ENCODE measurements at regions not wholly inside any gene's neighbourhood (a gene's known extent, or its start where the extent isn't known, plus 50 kb on each side); places are given as distances from the start of the nearest gene placed in this dataset.
"Not testable (repeated sequence)": the region's sequence is repeated elsewhere in the genome, so short reads cannot be mapped to it uniquely, and the experiment has no call there.

GRCh38 chr2:17133052-17133671, 385.1 kb downstream of the RAD51AP2 start:
- Mint-ChIP-seq H3K4me1 (peaks cover under 1% of the 10 kb centered on the region in 2 experiments), H3K27me3 (ENCODE audit: low read depth) (no peaks in the 10 kb centered on the region), H3K36me3 (ENCODE audit: insufficient read depth in 1 of 3, low read depth in 3 of 3) (no peaks in the 10 kb centered on the region), H3K9me3 (no peaks in the 10 kb centered on the region), H3K27ac (no peak overlapping the region; a peak in 1 of 7 replicates), H3K4me3 (no peak overlapping the region)
- no peak overlapping the region for H3K27ac ChIP-seq (ENCODE audit: insufficient read length, low read depth, low read length)
- H4K5ac ChIP-seq (ENCODE audit: insufficient read length, low read depth, low read length): no peak overlapping the region
- H3K14ac ChIP-seq (ENCODE audit: insufficient read depth, low read length): no peak overlapping the region
- no peak overlapping the region for H3K23ac ChIP-seq (ENCODE audit: insufficient read length, low read depth, low read length)
- H3K9me3 ChIP-seq (ENCODE audit: control insufficient read depth, low read depth, low read length): no peaks in the 10 kb centered on the region
- H3K56ac ChIP-seq (ENCODE audit: insufficient read length, low read depth, low read length): no peak overlapping the region
- H2BK15ac ChIP-seq (ENCODE audit: low read depth, low read length): no peak overlapping the region
- H4K20me1 ChIP-seq (ENCODE audit: control insufficient read depth, insufficient read depth, insufficient read length): no peaks in the 10 kb centered on the region
- no peak overlapping the region for H4K91ac ChIP-seq (ENCODE audit: insufficient read length, low read depth, low read length)
- TF ChIP-seq, protein P1, sequence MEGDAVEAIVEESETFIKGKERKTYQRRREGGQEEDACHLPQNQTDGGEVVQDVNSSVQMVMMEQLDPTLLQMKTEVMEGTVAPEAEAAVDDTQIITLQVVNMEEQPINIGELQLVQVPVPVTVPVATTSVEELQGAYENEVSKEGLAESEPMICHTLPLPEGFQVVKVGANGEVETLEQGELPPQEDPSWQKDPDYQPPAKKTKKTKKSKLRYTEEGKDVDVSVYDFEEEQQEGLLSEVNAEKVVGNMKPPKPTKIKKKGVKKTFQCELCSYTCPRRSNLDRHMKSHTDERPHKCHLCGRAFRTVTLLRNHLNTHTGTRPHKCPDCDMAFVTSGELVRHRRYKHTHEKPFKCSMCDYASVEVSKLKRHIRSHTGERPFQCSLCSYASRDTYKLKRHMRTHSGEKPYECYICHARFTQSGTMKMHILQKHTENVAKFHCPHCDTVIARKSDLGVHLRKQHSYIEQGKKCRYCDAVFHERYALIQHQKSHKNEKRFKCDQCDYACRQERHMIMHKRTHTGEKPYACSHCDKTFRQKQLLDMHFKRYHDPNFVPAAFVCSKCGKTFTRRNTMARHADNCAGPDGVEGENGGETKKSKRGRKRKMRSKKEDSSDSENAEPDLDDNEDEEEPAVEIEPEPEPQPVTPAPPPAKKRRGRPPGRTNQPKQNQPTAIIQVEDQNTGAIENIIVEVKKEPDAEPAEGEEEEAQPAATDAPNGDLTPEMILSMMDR (conservative IDR thresholded peaks at IDR 0.05): no peak
- no peak overlapping the region for H3K18ac ChIP-seq (ENCODE audit: insufficient read length, low read depth, low read length)
- no peaks in the 10 kb centered on the region for H3K79me1 ChIP-seq (ENCODE audit: insufficient read depth, low read depth, low read length, poor library complexity, severe bottlenecking)
- H3T11ph ChIP-seq (ENCODE audit: low read length): no peak overlapping the region
- H3K27me3 ChIP-seq (ENCODE audit: insufficient read depth, low read length): no peaks in the 10 kb centered on the region
- no CpG with 5 or more reads among the region's 6 CpGs for WGBS (ENCODE audit: extremely low coverage, insufficient read length, low lambda C conversion rate)
- no peak overlapping the region for H4K8ac ChIP-seq (replicated peaks; ENCODE audit: insufficient read length, low read depth, low read length)
- H2BK120ac ChIP-seq (ENCODE audit: low read depth, low read length, poor library complexity, severe bottlenecking): no peak overlapping the region
- DNase-seq: no peak
- no peaks in the 10 kb centered on the region for H3K79me2 ChIP-seq (ENCODE audit: insufficient read depth, low read length)
- no peak overlapping the region for H2BK12ac ChIP-seq (ENCODE audit: insufficient read length, low read depth, low read length)
- H2BK5ac ChIP-seq (ENCODE audit: insufficient read length, low read length): no peak overlapping the region
- H2AFZ ChIP-seq (ENCODE audit: low read length): no peak overlapping the region
- H2AK5ac ChIP-seq (ENCODE audit: insufficient read length, low read length): no peak overlapping the region
- H3K23me2 ChIP-seq (ENCODE audit: insufficient read length, low read depth, low read length, poor library complexity, severe bottlenecking): no peaks in the 10 kb centered on the region
- no peak overlapping the region for H3K9ac ChIP-seq (ENCODE audit: extremely low read depth, insufficient read length, low read length)
- H3K4me1 ChIP-seq (ENCODE audit: insufficient read depth, low read length): no peaks in the 10 kb centered on the region
- no peak overlapping the region for H3K4me2 ChIP-seq (ENCODE audit: insufficient read depth, insufficient read length, low read length)
- no peak overlapping the region for H2BK20ac ChIP-seq (ENCODE audit: low read depth, low read length, poor library complexity, severe bottlenecking)
- H3K4ac ChIP-seq (ENCODE audit: low read depth, low read length): no peak overlapping the region

DNA sequence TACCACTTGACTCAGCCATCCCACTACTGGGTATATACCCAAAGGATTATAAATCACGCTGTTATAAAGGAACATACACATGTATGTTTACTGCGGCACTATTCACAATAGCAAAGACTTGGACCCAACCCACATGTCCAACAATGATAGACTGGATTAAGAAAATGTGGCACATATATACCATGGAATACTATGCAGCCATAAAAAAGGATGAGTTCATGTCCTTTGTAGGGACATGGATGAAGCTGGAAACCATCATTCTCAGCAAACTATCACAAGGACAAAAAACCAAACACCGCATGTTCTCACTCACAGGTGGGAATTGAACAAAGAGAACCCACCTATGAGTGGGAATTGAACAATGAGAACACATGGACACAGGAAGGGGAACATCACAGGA, 387.6 kb downstream of the RAD51AP2 start:
- H2BK15ac ChIP-seq (ENCODE audit: low read depth, low read length); H3K14ac ChIP-seq (ENCODE audit: insufficient read depth, low read length); H3K27me3 Mint-ChIP-seq (ENCODE audit: low read depth); H4K5ac ChIP-seq (ENCODE audit: insufficient read length, low read depth, low read length); H2AFZ ChIP-seq (ENCODE audit: low read length); H3K4ac ChIP-seq (ENCODE audit: low read depth, low read length); H3K27ac ChIP-seq (ENCODE audit: insufficient read length, low read depth, low read length); H3K9me3 Mint-ChIP-seq; H3K23ac ChIP-seq (ENCODE audit: insufficient read length, low read depth, low read length); H3K9ac ChIP-seq (ENCODE audit: extremely low read depth, insufficient read length, low read length); H3K4me1 ChIP-seq (ENCODE audit: insufficient read depth, low read length); H3K4me2 ChIP-seq (ENCODE audit: insufficient read depth, insufficient read length, low read length); H3K79me2 ChIP-seq (ENCODE audit: insufficient read depth, low read length); H4K20me1 ChIP-seq (ENCODE audit: control insufficient read depth, insufficient read depth, insufficient read length); H4K8ac ChIP-seq (replicated peaks; ENCODE audit: insufficient read length, low read depth, low read length); H3K36me3 Mint-ChIP-seq (ENCODE audit: insufficient read depth in 1 of 3, low read depth in 3 of 3); H3K27me3 ChIP-seq (ENCODE audit: insufficient read depth, low read length); H3K23me2 ChIP-seq (ENCODE audit: insufficient read length, low read depth, low read length, poor library complexity, severe bottlenecking); DNase-seq; H2AK5ac ChIP-seq (ENCODE audit: insufficient read length, low read length); H3T11ph ChIP-seq (ENCODE audit: low read length); H2BK5ac ChIP-seq (ENCODE audit: insufficient read length, low read length); H3K79me1 ChIP-seq (ENCODE audit: insufficient read depth, low read depth, low read length, poor library complexity, severe bottlenecking); H3K9me3 ChIP-seq (ENCODE audit: control insufficient read depth, low read depth, low read length); H3K27ac Mint-ChIP-seq; H3K4me1 Mint-ChIP-seq; H3K56ac ChIP-seq (ENCODE audit: insufficient read length, low read depth, low read length); H3K4me3 Mint-ChIP-seq; H2BK12ac ChIP-seq (ENCODE audit: insufficient read length, low read depth, low read length); H2BK120ac ChIP-seq (ENCODE audit: low read depth, low read length, poor library complexity, severe bottlenecking); H2BK20ac ChIP-seq (ENCODE audit: low read depth, low read length, poor library complexity, severe bottlenecking); H4K91ac ChIP-seq (ENCODE audit: insufficient read length, low read depth, low read length); H3K18ac ChIP-seq (ENCODE audit: insufficient read length, low read depth, low read length): not testable (repeated sequence)
- no CpG with 5 or more reads among the region's 3 CpGs for WGBS (ENCODE audit: extremely low coverage, insufficient read length, low lambda C conversion rate)

All from H9 (cell line).